MM.1S (cell line): ENCODE measurements at regions not wholly inside any gene's neighbourhood (a gene's known extent, or its start where the extent isn't known, plus 50 kb on each side); places are given as distances from the start of the nearest gene placed in this dataset.

Source experiments
- CTCF ChIP-seq: fragments of 300-600 bp; sonication (generic); IDR thresholded peaks from 2 replicates; pipeline ENCODE4 v1.5.1; 2016; ENCODE audit warnings: antibody characterized with exemption, low read length, mixed read lengths
- EZH2 ChIP-seq: fragments of 300-600 bp; sonication (generic); optimal IDR thresholded peaks from 2 replicates; pipeline ENCODE3; 2017; ENCODE audit warnings: low read depth, mild to moderate bottlenecking, antibody characterized with exemption, low read length, mixed read lengths

GRCh38 chr10:44572146-44572545 is 187.2 kb upstream of the CXCL12 start:
- TF ChIP-seq CTCF = no peak
- TF ChIP-seq EZH2 = no peak
